Breast epithelium (tissue), 4 donors: ENCODE measurements at regions not wholly inside any gene's neighbourhood (a gene's known extent, or its start where the extent isn't known, plus 50 kb on each side); places are given as distances from the start of the nearest gene placed in this dataset.
"Not testable (repeated sequence)": the region's sequence is repeated elsewhere in the genome, so short reads cannot be mapped to it uniquely, and the experiment has no call there.

Experiments
- DNase-seq, 2 donors: peaks; one replicate each; pipeline ENCODE4 v3.0.0-alpha.2; 2019; ENCODE audit warnings: low spot score in 2 of 2
- H3K27ac ChIP-seq, 2 donors: fragments of 200-600 bp; sonication (generic) in 1 of 2; one replicate each; pipeline ENCODE4 v1.5.1; 2016 to 2019; ENCODE audit warnings: mild to moderate bottlenecking in 1 of 2
- H3K27me3 ChIP-seq, 2 donors: fragments of 200-600 bp; sonication (generic) in 1 of 2; one replicate each; pipeline versions ENCODE4 v1.5.1 to v1.6.0; 2017 to 2019; ENCODE audit warnings: control low read depth in 1 of 2, mild to moderate bottlenecking in 1 of 2
- H3K36me3 ChIP-seq: fragments of 200-600 bp; one replicate; pipeline ENCODE4 v1.5.1; 2019
- H3K4me1 ChIP-seq, 2 donors: fragments of 200-600 bp; sonication (generic); one replicate each; pipeline ENCODE4 v1.5.1; 2016 to 2019; ENCODE audit warnings: control low read depth in 1 of 2
- H3K4me3 ChIP-seq, 3 donors: fragments of 200-600 bp; sonication (generic); 1 replicate in 2 of 3; 2 replicates in 1 of 3; pipeline ENCODE4 v1.5.1; 2016 to 2019; ENCODE audit warnings: mild to moderate bottlenecking in 3 of 3, moderate library complexity in 2 of 3
- H3K9me3 ChIP-seq, 2 donors: fragments of 200-600 bp; sonication (generic) in 1 of 2; one replicate each; pipeline ENCODE4 v1.5.1; 2016 to 2019; ENCODE audit warnings: control low read depth in 1 of 2
- POLR2A ChIP-seq: fragments of 450-650 bp; IDR thresholded peaks from one replicate; pipeline ENCODE4 v1.6.1; 2016; ENCODE audit warnings: antibody characterized with exemption, mild to moderate bottlenecking, moderate library complexity
- POLR2AphosphoS5 ChIP-seq, 3 donors: sonication (generic); formaldehyde crosslinking; IDR thresholded peaks; one replicate each; pipeline ENCODE4 v1.6.1; 2017; ENCODE audit warnings: antibody characterized with exemption in 3 of 3
- intact Hi-C: fragments of 100-400 bp; cut with DNase I; formaldehyde crosslinking; loops from one replicate; pipeline ENCODE4 v1.15.1; 2023; ENCODE audit warnings: low total_unique reads
- TF ChIP-seq, protein P1 (sequence below), 3 donors: fragments of 450-650 bp; IDR thresholded peaks; one replicate each; pipeline ENCODE4 v1.5.1; 2016 to 2017; ENCODE audit warnings: antibody characterized with exemption in 3 of 3, mild to moderate bottlenecking in 3 of 3, moderate library complexity in 3 of 3

DNA sequence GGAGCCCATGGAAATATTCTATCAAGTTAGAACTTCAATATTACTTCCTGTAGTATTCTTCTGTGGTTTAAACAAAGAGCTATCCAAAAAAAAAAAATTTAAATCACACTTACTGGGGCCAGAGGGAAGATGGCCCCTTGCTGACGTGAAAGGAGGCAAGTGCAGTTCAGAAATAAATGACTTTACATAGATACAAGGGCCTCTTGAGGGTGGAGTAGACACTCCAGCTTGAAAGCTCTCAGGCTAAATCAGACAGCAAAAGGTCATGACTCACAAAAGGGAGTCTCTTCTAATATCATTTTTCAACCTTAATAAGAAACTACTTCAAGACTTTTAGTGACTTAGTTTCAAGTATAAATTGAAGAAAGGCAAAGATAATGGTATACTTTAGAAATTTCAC is 1160.3 kb downstream of the FAM181B start:
- TF ChIP-seq, protein P1, sequence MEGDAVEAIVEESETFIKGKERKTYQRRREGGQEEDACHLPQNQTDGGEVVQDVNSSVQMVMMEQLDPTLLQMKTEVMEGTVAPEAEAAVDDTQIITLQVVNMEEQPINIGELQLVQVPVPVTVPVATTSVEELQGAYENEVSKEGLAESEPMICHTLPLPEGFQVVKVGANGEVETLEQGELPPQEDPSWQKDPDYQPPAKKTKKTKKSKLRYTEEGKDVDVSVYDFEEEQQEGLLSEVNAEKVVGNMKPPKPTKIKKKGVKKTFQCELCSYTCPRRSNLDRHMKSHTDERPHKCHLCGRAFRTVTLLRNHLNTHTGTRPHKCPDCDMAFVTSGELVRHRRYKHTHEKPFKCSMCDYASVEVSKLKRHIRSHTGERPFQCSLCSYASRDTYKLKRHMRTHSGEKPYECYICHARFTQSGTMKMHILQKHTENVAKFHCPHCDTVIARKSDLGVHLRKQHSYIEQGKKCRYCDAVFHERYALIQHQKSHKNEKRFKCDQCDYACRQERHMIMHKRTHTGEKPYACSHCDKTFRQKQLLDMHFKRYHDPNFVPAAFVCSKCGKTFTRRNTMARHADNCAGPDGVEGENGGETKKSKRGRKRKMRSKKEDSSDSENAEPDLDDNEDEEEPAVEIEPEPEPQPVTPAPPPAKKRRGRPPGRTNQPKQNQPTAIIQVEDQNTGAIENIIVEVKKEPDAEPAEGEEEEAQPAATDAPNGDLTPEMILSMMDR (IDR thresholded peaks at IDR 0.05): no peak
- TF ChIP-seq POLR2A (no peak), POLR2AphosphoS5 (IDR thresholded peaks at IDR 0.05) (no peak)
- H3K36me3 ChIP-seq: no peaks in the 10 kb centered on the region
- no peak overlapping the region for H3K27ac ChIP-seq
- no peaks in the 10 kb centered on the region for H3K9me3 ChIP-seq
- no peak overlapping the region for H3K4me3 ChIP-seq
- no peaks in the 10 kb centered on the region for H3K4me1 ChIP-seq
- no peaks in the 10 kb centered on the region for H3K27me3 ChIP-seq
- intact Hi-C loops: no loop called here
- DNase-seq: no peak

DNA sequence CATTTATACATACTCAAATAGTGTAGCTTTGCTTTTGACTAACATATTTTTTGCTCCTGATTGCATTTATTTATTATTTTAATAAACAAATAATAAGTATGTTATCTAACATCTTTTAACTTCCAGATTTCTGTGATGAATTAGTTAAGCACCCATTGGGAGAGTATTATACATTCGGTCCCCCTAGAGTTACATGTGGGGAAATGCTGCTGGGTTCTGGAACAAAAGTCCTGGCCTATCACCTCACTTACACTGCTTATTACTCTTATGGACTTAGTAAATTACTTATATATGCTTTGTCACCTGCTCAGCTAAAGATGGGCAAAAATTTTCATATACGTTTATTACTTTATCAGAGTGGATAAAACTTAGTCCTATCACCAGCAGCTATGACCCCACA is 1163.0 kb downstream of the FAM181B start:
- no peaks in the 10 kb centered on the region for H3K36me3 ChIP-seq
- no peak overlapping the region for H3K27ac ChIP-seq
- intact Hi-C loops: no loop called here
- no peaks in the 10 kb centered on the region for H3K4me1 ChIP-seq
- no peak for DNase-seq
- H3K4me3 ChIP-seq: no peak overlapping the region
- H3K27me3 ChIP-seq: no peaks in the 10 kb centered on the region
- no peaks in the 10 kb centered on the region for H3K9me3 ChIP-seq
- TF ChIP-seq POLR2AphosphoS5 (IDR thresholded peaks at IDR 0.05): no peak
- TF ChIP-seq POLR2A: no peak
- TF ChIP-seq, protein P1 (IDR thresholded peaks at IDR 0.05): no peak

DNA sequence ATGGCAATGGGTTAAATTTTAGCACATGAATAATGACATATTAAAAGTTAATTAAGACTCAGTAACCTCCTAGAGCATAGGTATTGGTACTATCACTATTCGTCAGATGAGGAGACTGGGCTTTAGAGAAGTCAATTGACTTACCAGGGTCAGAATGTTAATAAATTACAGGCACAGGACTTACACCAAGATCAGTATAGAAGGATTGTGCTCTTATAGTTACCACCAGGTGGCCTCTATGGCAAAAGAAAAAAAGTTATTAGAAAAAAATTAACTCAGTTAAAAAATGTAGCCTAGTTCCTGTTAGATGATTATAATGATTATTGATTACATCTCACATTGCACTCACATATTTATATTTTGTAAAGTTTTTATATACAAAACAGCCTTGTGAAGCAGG is 1163.7 kb downstream of the FAM181B start:
- Histone ChIP-seq H3K4me1 (no peaks in the 10 kb centered on the region), H3K9me3 (no peaks in the 10 kb centered on the region), H3K4me3 (no peak overlapping the region), H3K27me3 (no peaks in the 10 kb centered on the region), H3K36me3 (no peaks in the 10 kb centered on the region), H3K27ac (no peak overlapping the region)
- TF ChIP-seq POLR2A: no peak
- no peak for TF ChIP-seq POLR2AphosphoS5 (IDR thresholded peaks at IDR 0.05)
- TF ChIP-seq, protein P1 (IDR thresholded peaks at IDR 0.05): no peak
- no peak for DNase-seq
- intact Hi-C loops: no loop called here

DNA sequence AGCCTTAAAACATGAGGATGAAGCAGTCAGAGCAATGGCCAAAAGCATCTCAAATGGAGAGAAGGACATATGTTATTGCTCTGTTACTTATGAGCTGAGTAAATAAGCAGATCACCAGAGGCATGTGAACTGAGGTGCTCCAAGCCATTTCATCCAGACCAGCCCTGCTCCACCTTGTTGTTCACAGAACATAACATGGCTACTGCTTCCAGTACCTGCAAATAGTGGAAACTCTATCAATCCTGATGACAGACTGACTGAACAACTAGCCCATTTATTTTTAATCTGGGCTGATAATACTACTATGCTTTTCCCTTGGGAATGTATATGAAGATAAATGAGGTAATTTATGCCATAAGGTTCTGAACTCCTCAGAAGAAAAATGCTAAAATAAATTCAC is 1164.7 kb downstream of the FAM181B start:
- Histone ChIP-seq H3K4me1 (no peaks in the 10 kb centered on the region), H3K27me3 (no peaks in the 10 kb centered on the region), H3K36me3 (no peaks in the 10 kb centered on the region), H3K9me3 (no peaks in the 10 kb centered on the region), H3K4me3 (no peak overlapping the region), H3K27ac (no peak overlapping the region)
- DNase-seq: no peak
- no peak for TF ChIP-seq POLR2A
- intact Hi-C loops: no loop called here

DNA sequence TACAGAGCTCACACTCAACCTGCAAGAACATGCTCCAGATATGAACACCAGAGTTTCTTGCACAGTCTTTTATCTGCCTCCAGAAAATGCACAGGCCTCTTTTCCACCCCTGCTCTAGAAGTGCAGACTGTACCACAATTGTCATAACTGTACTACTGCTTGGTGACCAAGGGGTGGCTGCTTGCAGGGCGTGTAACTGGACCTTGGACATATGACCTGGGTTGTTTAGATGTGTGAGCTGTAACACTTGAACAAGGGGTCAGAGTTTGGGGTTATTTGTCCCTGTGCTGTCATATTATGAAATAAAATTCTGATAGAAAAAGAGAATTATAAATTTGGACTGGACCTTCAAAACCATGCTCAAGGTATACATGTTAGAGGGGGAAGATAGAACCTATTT is 1185.5 kb downstream of the FAM181B start:
- Histone ChIP-seq H3K4me1 (no peaks in the 10 kb centered on the region), H3K27me3 (no peaks in the 10 kb centered on the region), H3K9me3 (no peaks in the 10 kb centered on the region), H3K36me3 (no peaks in the 10 kb centered on the region), H3K4me3 (no peak overlapping the region), H3K27ac (no peak overlapping the region)
- intact Hi-C loops: no loop called here
- TF ChIP-seq POLR2AphosphoS5 (IDR thresholded peaks at IDR 0.05) (no peak), POLR2A (no peak)
- TF ChIP-seq, protein P1 (IDR thresholded peaks at IDR 0.05): no peak
- no peak for DNase-seq

DNA sequence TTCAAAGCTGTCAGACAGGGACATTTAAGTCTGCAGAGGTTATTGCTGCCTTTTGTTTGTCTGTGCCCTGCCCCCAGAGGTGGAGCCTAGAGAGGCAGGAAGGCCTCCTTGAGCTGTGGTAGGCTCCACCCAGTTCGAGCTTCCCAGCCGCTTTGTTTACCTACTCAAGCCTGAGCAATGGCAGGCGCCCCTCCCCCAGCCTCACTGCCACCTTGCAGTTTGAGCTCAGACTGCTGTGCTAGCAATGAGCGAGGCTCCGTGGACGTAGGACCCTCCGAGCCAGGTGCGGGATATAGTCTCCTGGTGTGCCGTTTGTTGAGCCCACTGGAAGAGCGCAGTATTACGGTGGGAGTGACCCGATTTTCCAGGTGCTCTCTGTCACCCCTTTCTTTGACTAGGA is 1193.9 kb downstream of the FAM181B start:
- H3K4me3 ChIP-seq, H3K27ac ChIP-seq, DNase-seq, H3K4me1 ChIP-seq, H3K27me3 ChIP-seq, H3K9me3 ChIP-seq, intact Hi-C loops, H3K36me3 ChIP-seq: not testable (repeated sequence)
